H1 (cell line): ENCODE measurements at regions not wholly inside any gene's neighbourhood (a gene's known extent, or its start where the extent isn't known, plus 50 kb on each side); places are given as distances from the start of the nearest gene placed in this dataset.

ENCODE experiments used
- CTCF ChIA-PET: fragments of 300-600 bp; sonication (Branson Sonifier 250); formaldehyde crosslinking; loops from one replicate; lab custom pipeline; 2021; ENCODE audit not compliant: partially characterized antibody; lab: Charles Lee
- POLR2A ChIA-PET: fragments of 300-600 bp; sonication (Branson Sonifier 250); formaldehyde crosslinking; loops from one replicate; lab custom pipeline; 2021; ENCODE audit warnings: inconsistent platforms; ENCODE audit not compliant: partially characterized antibody; lab: Charles Lee
- DNase-seq, 2 experiments: peaks; one replicate each; pipeline versions ENCODE4 v3.0.0 to v3.0.0-alpha.2; 2010 to 2022; ENCODE audit warnings: low spot score in 2 of 2, low read depth in 1 of 2, mixed read lengths in 1 of 2
- FAIRE-seq: peaks from 2 replicates; lab custom pipeline; 2011; peaks lifted over from hg19 to GRCh38; lab: Jason Lieb, UNC
- H2AFZ ChIP-seq: 2 replicates; pipeline ENCODE4 v1.8.1; 2012; ENCODE audit warnings: low read length, inconsistent platforms
- H2AK5ac ChIP-seq: 2 replicates; pipeline ENCODE4 v1.6.1; 2013; ENCODE audit warnings: low read depth, low read length
- H2BK120ac ChIP-seq: replicated peaks from 2 replicates; pipeline ENCODE3; 2013; ENCODE audit warnings: low read depth, low read length, inconsistent platforms
- H2BK12ac ChIP-seq: 2 replicates; pipeline ENCODE4 v1.6.1; 2013; ENCODE audit warnings: low read depth, low read length
- H2BK15ac ChIP-seq: 2 replicates; pipeline ENCODE4 v1.6.1; 2013; ENCODE audit warnings: low read length
- H2BK20ac ChIP-seq: 2 replicates; pipeline ENCODE4 v1.6.1; 2013; ENCODE audit warnings: low read length
- H2BK5ac ChIP-seq: 2 replicates; pipeline ENCODE4 v1.6.1; 2013; ENCODE audit warnings: low read depth, low read length
- H3K14ac ChIP-seq: 2 replicates; pipeline ENCODE4 v1.6.1; 2013; ENCODE audit warnings: inconsistent platforms; ENCODE audit not compliant: insufficient read length
- H3K18ac ChIP-seq: 2 replicates; pipeline ENCODE4 v1.6.1; 2013; ENCODE audit warnings: low read length; ENCODE audit errors: extremely low read depth
- H3K23ac ChIP-seq: 2 replicates; pipeline ENCODE4 v1.6.1; 2013; ENCODE audit warnings: inconsistent platforms; ENCODE audit not compliant: insufficient read length
- H3K23me2 ChIP-seq: 2 replicates; pipeline ENCODE4 v1.6.1; 2013; ENCODE audit warnings: low read depth, low read length
- H3K27ac ChIP-seq: 2 replicates; pipeline ENCODE4 v1.6.1; 2011; ENCODE audit warnings: low read depth, low read length, inconsistent platforms
- H3K27me3 ChIP-seq, 4 experiments: replicated peaks in 1 of 4; 1 replicate in 1 of 4; 2 replicates in 3 of 4; pipeline versions ENCODE4 v1.6.1 to v1.8.1; 2011 to 2013; ENCODE audit warnings: low read length in 3 of 4, mild to moderate bottlenecking in 3 of 4, inconsistent platforms in 2 of 4, mixed read lengths in 2 of 4, moderate library complexity in 1 of 4; ENCODE audit not compliant: control insufficient read depth in 3 of 4, insufficient read depth in 3 of 4; ENCODE audit errors: extremely low read depth in 1 of 4
- H3K36me3 ChIP-seq, 4 experiments: 2 replicates each; pipeline versions ENCODE4 v1.6.1 to v1.8.1; 2011 to 2013; ENCODE audit warnings: mild to moderate bottlenecking in 4 of 4, low read length in 3 of 4, moderate library complexity in 2 of 4, control low read depth in 1 of 4, inconsistent platforms in 1 of 4; ENCODE audit not compliant: insufficient read depth in 4 of 4, control insufficient read depth in 2 of 4
- H3K4ac ChIP-seq: replicated peaks from 2 replicates; pipeline ENCODE3; 2013; ENCODE audit warnings: low read length, low read depth, mixed read lengths, inconsistent platforms; ENCODE audit not compliant: insufficient read length
- H3K4me1 ChIP-seq, 4 experiments: replicated peaks in 1 of 4; 1 replicate in 1 of 4; 2 replicates in 3 of 4; pipeline versions ENCODE4 v1.6.1 to v1.8.1; 2011 to 2013; ENCODE audit warnings: low read length in 3 of 4, inconsistent platforms in 2 of 4, mixed read lengths in 1 of 4; ENCODE audit not compliant: insufficient read depth in 4 of 4, control insufficient read depth in 3 of 4
- H3K4me2 ChIP-seq, 2 experiments: 2 replicates each; pipeline versions ENCODE4 v1.6.1 to v1.8.1; 2011 to 2013; ENCODE audit warnings: low read depth in 2 of 2, low read length in 2 of 2, control low read depth in 1 of 2, inconsistent platforms in 1 of 2, mild to moderate bottlenecking in 1 of 2; ENCODE audit not compliant: insufficient read depth in 1 of 2
- H3K4me3 ChIP-seq, 4 experiments: fragments of 200-600, 300-600 bp in 1 of 4; sonication (generic), shearing (Covaris generic), sonication (Bioruptor Twin) in 1 of 4; 2 replicates each; pipeline versions ENCODE4 v1.5.1 to v1.8.1; 2011 to 2016; ENCODE audit warnings: low read length in 4 of 4, low read depth in 3 of 4, control low read depth in 2 of 4, inconsistent platforms in 2 of 4, mild to moderate bottlenecking in 2 of 4, mixed read lengths in 1 of 4, moderate library complexity in 1 of 4; ENCODE audit not compliant: insufficient read depth in 2 of 4; ENCODE audit errors: extremely low read depth in 1 of 4
- H3K56ac ChIP-seq: replicated peaks from 2 replicates; pipeline ENCODE3; 2013; ENCODE audit warnings: low read depth, mild to moderate bottlenecking, mixed read lengths, low read length, inconsistent platforms; ENCODE audit not compliant: insufficient read length
- H3K79me1 ChIP-seq: 2 replicates; pipeline ENCODE4 v1.6.1; 2013; ENCODE audit warnings: low read depth, low read length, control low read depth
- H3K79me2 ChIP-seq, 2 experiments: 2 replicates each; pipeline versions ENCODE4 v1.6.1 to v1.8.1; 2012 to 2013; ENCODE audit warnings: low read length in 2 of 2, mild to moderate bottlenecking in 2 of 2, inconsistent platforms in 1 of 2; ENCODE audit not compliant: insufficient read depth in 2 of 2, control insufficient read depth in 1 of 2
- H3K9ac ChIP-seq, 4 experiments: replicated peaks in 1 of 4; 1 replicate in 1 of 4; 2 replicates in 3 of 4; pipeline versions ENCODE4 v1.6.1 to v1.8.1; 2011 to 2013; ENCODE audit warnings: low read depth in 3 of 4, low read length in 3 of 4, control low read depth in 2 of 4, mild to moderate bottlenecking in 2 of 4, moderate library complexity in 2 of 4, inconsistent platforms in 1 of 4; ENCODE audit errors: extremely low read depth in 1 of 4
- H3K9me3 ChIP-seq, 2 experiments: 2 replicates each; pipeline versions ENCODE4 v1.6.1 to v1.8.1; 2012 to 2013; ENCODE audit warnings: mild to moderate bottlenecking in 2 of 2, moderate library complexity in 2 of 2, control low read depth in 1 of 2, inconsistent platforms in 1 of 2, low read depth in 1 of 2, low read length in 1 of 2, mixed read lengths in 1 of 2; ENCODE audit not compliant: insufficient read depth in 2 of 2
- H4K20me1 ChIP-seq, 2 experiments: replicated peaks in 1 of 2; 2 replicates each; pipeline versions ENCODE3 to v1.8.1; 2011 to 2013; ENCODE audit warnings: inconsistent platforms in 2 of 2, low read length in 2 of 2, mild to moderate bottlenecking in 1 of 2; ENCODE audit not compliant: insufficient read depth in 2 of 2, control insufficient read depth in 1 of 2
- H4K5ac ChIP-seq: 2 replicates; pipeline ENCODE4 v1.6.1; 2013; ENCODE audit warnings: low read length, low read depth, mixed read lengths, inconsistent platforms; ENCODE audit not compliant: insufficient read length
- H4K8ac ChIP-seq: 2 replicates; pipeline ENCODE4 v1.8.0; 2013; ENCODE audit warnings: mild to moderate bottlenecking, moderate library complexity, low read length, inconsistent platforms; ENCODE audit not compliant: insufficient read depth; ENCODE audit errors: extremely low read depth
- H4K91ac ChIP-seq: replicated peaks from 2 replicates; pipeline ENCODE3; 2013; ENCODE audit warnings: low read length, mixed read lengths, inconsistent platforms; ENCODE audit not compliant: insufficient read length
- ASH2L ChIP-seq: fragments of 200-600, 300-600 bp; sonication (generic); IDR thresholded peaks from one replicate; pipeline ENCODE4 v1.7.1; 2017; ENCODE audit warnings: low read length
- CEBPB ChIP-seq: IDR thresholded peaks from 2 replicates; pipeline ENCODE4 v1.6.1; 2012; ENCODE audit warnings: low read depth, low read length
- CHD1 ChIP-seq: IDR thresholded peaks from 2 replicates; pipeline ENCODE4 v1.6.1; 2012; ENCODE audit warnings: low read depth, low read length, improper control_type of control experiment
- CHD2 ChIP-seq: IDR thresholded peaks from 2 replicates; pipeline ENCODE4 v1.6.1; 2012; ENCODE audit warnings: low read length, improper control_type of control experiment
- GABPA ChIP-seq: IDR thresholded peaks from 2 replicates; pipeline ENCODE4 v1.6.1; 2011; ENCODE audit warnings: mild to moderate bottlenecking, low read length, moderate library complexity, borderline replicate concordance; ENCODE audit not compliant: insufficient read depth
- KDM4A ChIP-seq: IDR thresholded peaks from one replicate; pipeline ENCODE4 v1.7.1; 2012; ENCODE audit warnings: low read depth, mild to moderate bottlenecking, moderate library complexity, low read length, inconsistent platforms; ENCODE audit not compliant: severe bottlenecking
- MAFK ChIP-seq: IDR thresholded peaks from 2 replicates; pipeline ENCODE4 v1.6.1; 2012; ENCODE audit warnings: low read depth, mild to moderate bottlenecking, improper control_type of control experiment, low read length
- NANOG ChIP-seq: IDR thresholded peaks from 2 replicates; pipeline ENCODE4 v1.6.1; 2011; ENCODE audit warnings: low read length, low read depth, mild to moderate bottlenecking, inconsistent platforms; ENCODE audit not compliant: insufficient read depth, poor library complexity, severe bottlenecking
- NRF1 ChIP-seq: IDR thresholded peaks from 2 replicates; pipeline ENCODE4 v1.6.1; 2011; ENCODE audit warnings: mild to moderate bottlenecking, low read depth, low read length, improper control_type of control experiment
- PHF8 ChIP-seq: fragments of 200-600 bp; sonication (generic); conservative IDR thresholded peaks from 2 replicates; pipeline ENCODE4 v1.7.1; 2012; ENCODE audit warnings: low read depth, mild to moderate bottlenecking, inconsistent platforms, low read length, moderate library complexity
- RNF2 ChIP-seq: fragments of 200-900, 300-1000 bp; sonication (generic); IDR thresholded peaks from 2 replicates; pipeline ENCODE4 v1.7.1; 2016; ENCODE audit warnings: borderline replicate concordance, low read depth, mild to moderate bottlenecking, antibody characterized with exemption, low read length; ENCODE audit not compliant: poor library complexity, severe bottlenecking; ENCODE audit errors: missing control alignments
- TAF7 ChIP-seq: optimal IDR thresholded peaks from 2 replicates; pipeline ENCODE3; 2011; ENCODE audit warnings: low read depth, mild to moderate bottlenecking, inconsistent platforms, low read length, moderate library complexity, borderline replicate concordance
- TBP ChIP-seq: IDR thresholded peaks from 2 replicates; pipeline ENCODE4 v1.6.1; 2011; ENCODE audit warnings: low read depth, low read length, improper control_type of control experiment
- YY1 ChIP-seq: IDR thresholded peaks from 2 replicates; pipeline ENCODE4 v1.6.1; 2011; ENCODE audit warnings: low read depth, mild to moderate bottlenecking, low read length
- WGBS, 2 experiments: shearing (Covaris generic) in 1 of 2; methylation state at CpG; one replicate each; pipeline versions ENCODE4 v1.1.6 to v1.1.7; 2013 to 2015; ENCODE audit warnings: low lambda C conversion rate in 2 of 2, mixed read lengths in 2 of 2, inconsistent platforms in 1 of 2, low coverage in 1 of 2, missing lambda C conversion rate in 1 of 2; ENCODE audit not compliant: insufficient replicate concordance in 2 of 2, insufficient coverage in 1 of 2, insufficient read length in 1 of 2; ENCODE audit errors: extremely low coverage in 1 of 2, missing lambda C conversion rate in 1 of 2; 5-methylcytosine and 5-hydroxymethylcytosine counted together

- H3K4me2 ChIP-seq = no peak overlapping the region
- no peaks in the 10 kb centered on the region for H3K4me1 ChIP-seq
- no peak overlapping the region for H4K91ac ChIP-seq
- H3K56ac ChIP-seq = no peak overlapping the region
- CTCF ChIA-PET = interaction anchor here (0.9 to 1.3 kb wide), 4 partner anchors 20 to 519 kb away, joined by 3 to 4 read pairs (median 3); no protein-coding TSS in a partner anchor
- H3K36me3 ChIP-seq = no peaks in the 10 kb centered on the region; a peak in 1 of 8 replicates
- FAIRE-seq = no peak
- POLR2A ChIA-PET = no interaction called here
- no peak overlapping the region for H3K4me3 ChIP-seq
- H2AK5ac ChIP-seq = no peak overlapping the region
- H3K9me3 ChIP-seq = peaks cover 0 to 3% of the 10 kb centered on the region in 2 experiments; a peak in 1 of 4 replicates
- no peaks in the 10 kb centered on the region for H4K20me1 ChIP-seq
- H3K4ac ChIP-seq = no peak overlapping the region
- H2BK5ac ChIP-seq = no peak overlapping the region
- H2BK12ac ChIP-seq = no peak overlapping the region
- no peak overlapping the region for H2BK15ac ChIP-seq
- H2BK120ac ChIP-seq = no peak overlapping the region
- TF ChIP-seq PHF8 (no peak), NANOG (no peak), GABPA (no peak), RNF2 (no peak), ASH2L (no peak), CEBPB (no peak), CHD2 (no peak), TBP (no peak), YY1 (no peak), CHD1 (no peak), NRF1 (no peak), MAFK (no peak), KDM4A (no peak), TAF7 (no peak)
- H4K5ac ChIP-seq = no peak overlapping the region
- H3K27ac ChIP-seq = no peak overlapping the region
- H3K23me2 ChIP-seq = no peaks in the 10 kb centered on the region
- no peak overlapping the region for H3K23ac ChIP-seq
- H3K79me1 ChIP-seq = no peaks in the 10 kb centered on the region
- H4K8ac ChIP-seq = no peak overlapping the region
- WGBS, 2 experiments = 97% methylated on average over 3 of the region's 3 CpGs; no CpG with 5 or more reads in 1 of the 2 experiments
- no peak overlapping the region for H2BK20ac ChIP-seq
- no peak overlapping the region for H2AFZ ChIP-seq
- H3K27me3 ChIP-seq = no peaks in the 10 kb centered on the region
- no peaks in the 10 kb centered on the region for H3K79me2 ChIP-seq
- DNase-seq = no peak
- no peak overlapping the region for H3K14ac ChIP-seq
- no peak overlapping the region for H3K9ac ChIP-seq
- no peak overlapping the region for H3K18ac ChIP-seq
These were observed 451.7 kb upstream of the SMIM21 start for GRCh38 chr18:75879196-75879595.
